Rectal smooth muscle tissue (tissue), 1 donor: ENCODE measurements at regions not wholly inside any gene's neighbourhood (a gene's known extent, or its start where the extent isn't known, plus 50 kb on each side); places are given as distances from the start of the nearest gene placed in this dataset.

Experiments
- H3K27ac ChIP-seq: one replicate; pipeline ENCODE4 v1.7.0; 2013; ENCODE audit warnings: low read depth, low read length, inconsistent platforms
- H3K27me3 ChIP-seq: one replicate; pipeline ENCODE4 v1.7.0; 2013; ENCODE audit warnings: low read length; ENCODE audit not compliant: control insufficient read depth, insufficient read depth
- H3K36me3 ChIP-seq: one replicate; pipeline ENCODE4 v1.7.0; 2013; ENCODE audit warnings: low read length; ENCODE audit not compliant: control insufficient read depth, insufficient read depth
- H3K4me1 ChIP-seq: one replicate; pipeline ENCODE4 v1.7.0; 2013; ENCODE audit warnings: low read length; ENCODE audit not compliant: control insufficient read depth, insufficient read depth
- H3K4me3 ChIP-seq: one replicate; pipeline ENCODE4 v1.7.0; 2013; ENCODE audit warnings: low read length
- H3K9ac ChIP-seq: one replicate; pipeline ENCODE4 v1.7.0; 2013; ENCODE audit warnings: low read length

- no peaks in the 10 kb centered on the region for H3K4me1 ChIP-seq
- H3K9ac ChIP-seq: no peak overlapping the region
- H3K36me3 ChIP-seq: no peaks in the 10 kb centered on the region
- no peak overlapping the region for H3K27ac ChIP-seq
- no peaks in the 10 kb centered on the region for H3K27me3 ChIP-seq
- no peak overlapping the region for H3K4me3 ChIP-seq
These were observed 1225.0 kb upstream of the MIR17HG start for GRCh38 chr13:90122531-90122930.

GRCh38 chr13:90135558-90135957 lies 1211.9 kb upstream of the MIR17HG start:
- H3K27ac ChIP-seq: no peak overlapping the region
- H3K9ac ChIP-seq: no peak overlapping the region
- H3K36me3 ChIP-seq: no peaks in the 10 kb centered on the region
- H3K4me1 ChIP-seq: no peaks in the 10 kb centered on the region
- H3K4me3 ChIP-seq: no peak overlapping the region
- no peaks in the 10 kb centered on the region for H3K27me3 ChIP-seq

DNA sequence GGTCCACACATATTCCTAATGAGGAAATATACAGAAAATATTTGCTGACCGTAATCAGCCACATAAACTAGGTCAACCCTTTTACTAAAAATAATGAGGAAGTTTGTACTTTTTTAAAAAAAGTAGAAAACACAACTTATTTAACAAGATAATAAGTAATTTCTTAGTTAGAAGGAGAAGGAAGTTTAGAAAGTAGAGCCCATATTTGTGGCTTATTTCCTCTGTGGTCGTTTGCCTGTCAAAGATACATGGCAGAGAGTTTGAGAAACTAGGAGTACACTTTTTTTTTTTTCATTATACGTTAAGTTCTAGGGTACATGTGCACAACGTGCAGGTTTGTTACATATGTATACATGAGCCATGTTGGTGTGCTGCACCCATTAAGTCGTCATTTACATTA lies 1205.2 kb upstream of the MIR17HG start:
- Histone ChIP-seq H3K36me3 (no peaks in the 10 kb centered on the region), H3K27ac (no peak overlapping the region), H3K4me1 (no peaks in the 10 kb centered on the region), H3K4me3 (no peak overlapping the region), H3K27me3 (no peaks in the 10 kb centered on the region), H3K9ac (no peak overlapping the region)

DNA sequence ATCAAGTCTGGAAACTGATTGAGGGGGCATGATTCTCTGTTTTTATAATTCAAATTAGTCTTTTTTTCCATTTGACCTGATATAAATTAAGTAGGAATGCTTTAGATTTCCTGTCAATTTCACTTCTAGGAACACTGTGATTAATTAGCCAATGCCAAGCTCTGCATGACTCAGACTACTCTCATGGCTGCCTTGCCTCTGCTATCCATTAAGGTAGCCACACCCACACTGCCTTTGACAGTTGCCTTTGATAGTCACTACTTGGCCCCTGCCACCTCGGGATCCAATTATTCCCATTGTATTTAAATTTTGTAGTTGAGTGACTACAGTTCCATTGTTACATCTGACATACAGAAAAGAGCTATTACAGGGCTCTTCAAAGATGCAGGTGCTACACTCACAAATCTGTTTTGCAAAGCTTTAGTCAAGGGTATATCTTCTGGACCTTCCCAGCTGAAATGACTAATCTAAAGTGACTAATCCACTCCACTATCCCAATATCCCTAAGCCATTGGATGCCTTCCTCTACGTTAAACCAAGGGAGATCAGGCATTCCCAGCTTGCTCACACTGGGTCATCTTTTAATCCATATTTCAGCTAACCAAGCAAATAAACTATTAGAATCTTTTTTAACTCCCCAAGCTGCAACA lies 1193.1 kb upstream of the MIR17HG start:
- no peaks in the 10 kb centered on the region for H3K36me3 ChIP-seq
- no peaks in the 10 kb centered on the region for H3K4me1 ChIP-seq
- no peak overlapping the region for H3K9ac ChIP-seq
- H3K27me3 ChIP-seq: no peaks in the 10 kb centered on the region
- H3K4me3 ChIP-seq: no peak overlapping the region
- H3K27ac ChIP-seq: no peak overlapping the region

GRCh38 chr13:90156390-90156789 lies 1191.1 kb upstream of the MIR17HG start:
- Histone ChIP-seq H3K27me3 (no peaks in the 10 kb centered on the region), H3K27ac (no peak overlapping the region), H3K4me3 (no peak overlapping the region), H3K4me1 (no peaks in the 10 kb centered on the region), H3K9ac (no peak overlapping the region), H3K36me3 (no peaks in the 10 kb centered on the region)

DNA sequence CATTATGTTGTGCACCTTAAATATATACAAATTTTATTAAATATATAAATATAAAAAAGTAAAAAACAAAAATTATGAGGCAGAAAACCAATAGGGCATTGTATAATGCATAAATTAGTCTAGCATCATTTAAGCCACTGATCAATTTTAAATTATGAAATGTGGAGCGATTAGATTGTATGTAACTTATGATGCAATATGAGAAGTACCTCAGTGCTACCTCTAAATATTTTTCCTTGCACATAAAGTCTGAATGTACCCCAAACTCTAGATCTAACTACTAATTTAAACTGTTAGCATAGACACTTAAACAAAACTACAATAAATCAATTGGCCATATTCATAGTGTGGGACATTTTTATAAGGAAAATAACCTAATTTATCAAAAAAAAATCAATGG lies 1178.5 kb upstream of the MIR17HG start:
- Histone ChIP-seq H3K4me3 (no peak overlapping the region), H3K9ac (no peak overlapping the region), H3K27me3 (no peaks in the 10 kb centered on the region), H3K27ac (no peak overlapping the region), H3K4me1 (no peaks in the 10 kb centered on the region), H3K36me3 (no peaks in the 10 kb centered on the region)

DNA sequence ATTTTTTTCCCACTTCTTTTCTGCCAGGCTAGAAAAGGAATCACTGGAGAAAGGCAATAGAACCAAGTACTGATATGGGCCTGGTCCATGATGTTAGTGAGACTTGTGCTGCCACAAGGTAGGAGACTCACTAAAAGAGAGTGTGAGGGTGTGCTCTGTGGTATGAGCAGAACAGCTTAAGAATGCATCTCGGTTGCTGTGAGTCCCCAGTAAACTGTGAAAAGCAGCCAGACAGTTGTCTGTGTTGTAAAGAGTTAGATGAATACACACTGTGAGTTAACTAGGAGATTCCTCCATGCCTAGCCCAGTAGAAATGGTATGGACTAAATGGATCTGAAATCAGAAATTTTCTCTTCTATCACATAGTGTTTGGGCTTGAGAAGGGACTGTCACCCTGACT lies 1177.3 kb upstream of the MIR17HG start:
- H3K27ac ChIP-seq: no peak overlapping the region
- no peak overlapping the region for H3K4me3 ChIP-seq
- no peaks in the 10 kb centered on the region for H3K36me3 ChIP-seq
- no peaks in the 10 kb centered on the region for H3K27me3 ChIP-seq
- no peaks in the 10 kb centered on the region for H3K4me1 ChIP-seq
- no peak overlapping the region for H3K9ac ChIP-seq

DNA sequence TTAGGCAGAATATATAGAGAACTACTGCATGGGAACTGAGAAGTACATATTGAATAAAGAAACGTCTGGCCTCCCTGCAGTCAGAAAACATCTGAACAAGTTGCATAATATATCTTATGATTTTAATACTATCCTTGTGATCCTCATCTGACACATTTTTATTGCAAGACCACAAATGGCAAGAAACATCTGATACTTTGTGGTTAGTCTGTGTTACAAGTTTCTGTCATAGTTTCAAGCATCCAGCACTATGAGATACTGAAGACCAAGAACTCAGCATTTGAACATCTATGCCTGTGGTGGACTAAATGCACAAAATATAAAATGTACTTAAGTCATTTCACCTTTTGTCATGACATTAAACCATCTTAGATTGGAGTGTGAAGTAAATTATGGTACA lies 1175.8 kb upstream of the MIR17HG start:
- H3K27ac ChIP-seq: no peak overlapping the region
- no peaks in the 10 kb centered on the region for H3K27me3 ChIP-seq
- no peaks in the 10 kb centered on the region for H3K4me1 ChIP-seq
- H3K4me3 ChIP-seq: no peak overlapping the region
- no peak overlapping the region for H3K9ac ChIP-seq
- H3K36me3 ChIP-seq: no peaks in the 10 kb centered on the region

GRCh38 chr13:90177512-90177911 lies 1170.0 kb upstream of the MIR17HG start:
- Histone ChIP-seq H3K27me3 (no peaks in the 10 kb centered on the region), H3K4me3 (no peak overlapping the region), H3K36me3 (no peaks in the 10 kb centered on the region), H3K27ac (no peak overlapping the region), H3K4me1 (no peaks in the 10 kb centered on the region), H3K9ac (no peak overlapping the region)

- Histone ChIP-seq H3K4me3 (no peak overlapping the region), H3K4me1 (no peaks in the 10 kb centered on the region), H3K27ac (no peak overlapping the region), H3K36me3 (no peaks in the 10 kb centered on the region), H3K27me3 (no peaks in the 10 kb centered on the region), H3K9ac (no peak overlapping the region)
These were observed 1163.1 kb upstream of the MIR17HG start for GRCh38 chr13:90184355-90184754.

- no peaks in the 10 kb centered on the region for H3K4me1 ChIP-seq
- no peaks in the 10 kb centered on the region for H3K36me3 ChIP-seq
- no peak overlapping the region for H3K4me3 ChIP-seq
- H3K27me3 ChIP-seq: no peaks in the 10 kb centered on the region
- H3K27ac ChIP-seq: no peak overlapping the region
- H3K9ac ChIP-seq: no peak overlapping the region
These were observed 1161.8 kb upstream of the MIR17HG start for GRCh38 chr13:90185734-90186133.

- H3K4me1 ChIP-seq: no peaks in the 10 kb centered on the region
- H3K27me3 ChIP-seq: no peaks in the 10 kb centered on the region
- no peaks in the 10 kb centered on the region for H3K36me3 ChIP-seq
- H3K9ac ChIP-seq: no peak overlapping the region
- H3K4me3 ChIP-seq: no peak overlapping the region
- H3K27ac ChIP-seq: no peak overlapping the region
These were observed 1159.8 kb upstream of the MIR17HG start for GRCh38 chr13:90187478-90188350.

- H3K4me3 ChIP-seq: no peak overlapping the region
- no peaks in the 10 kb centered on the region for H3K36me3 ChIP-seq
- no peaks in the 10 kb centered on the region for H3K4me1 ChIP-seq
- no peaks in the 10 kb centered on the region for H3K27me3 ChIP-seq
- no peak overlapping the region for H3K9ac ChIP-seq
- H3K27ac ChIP-seq: no peak overlapping the region
These were observed 1159.2 kb upstream of the MIR17HG start for GRCh38 chr13:90188351-90188636.
